ENCODE measurements at regions not wholly inside any gene's neighbourhood (a gene's known extent, or its start where the extent isn't known, plus 50 kb on each side); places are given as distances from the start of the nearest gene placed in this dataset.
"Not testable (repeated sequence)": the region's sequence is repeated elsewhere in the genome, so short reads cannot be mapped to it uniquely, and the experiment has no call there.

DNA sequence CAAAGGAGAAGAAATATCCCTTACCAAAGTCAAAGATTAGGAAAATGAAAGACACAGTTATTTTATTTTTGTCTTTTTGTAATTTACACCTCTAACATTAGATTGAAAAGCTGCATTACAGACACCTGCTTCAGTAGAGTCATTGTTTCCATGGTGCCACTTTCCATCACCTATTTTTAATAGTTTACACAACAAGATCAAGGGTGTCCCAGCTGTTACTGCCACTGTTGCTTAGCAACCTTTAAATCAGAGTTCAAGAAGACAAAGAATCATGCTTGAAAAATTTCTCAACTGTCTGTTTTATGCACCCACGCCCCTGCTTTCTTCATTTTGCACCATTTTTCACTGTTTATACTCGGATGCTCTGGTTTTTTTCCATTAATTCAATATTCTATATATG lies 668.2 kb upstream of the GJE1 start:
- no peak overlapping the region for H3K27ac ChIP-seq
- H3K4me3 ChIP-seq: no peak overlapping the region
- peaks cover 0 to 17% (median 0%) of the 10 kb centered on the region in 3 donors for H3K4me1 ChIP-seq
- no peaks in the 10 kb centered on the region for H3K9me3 ChIP-seq
- TF ChIP-seq, protein P1, sequence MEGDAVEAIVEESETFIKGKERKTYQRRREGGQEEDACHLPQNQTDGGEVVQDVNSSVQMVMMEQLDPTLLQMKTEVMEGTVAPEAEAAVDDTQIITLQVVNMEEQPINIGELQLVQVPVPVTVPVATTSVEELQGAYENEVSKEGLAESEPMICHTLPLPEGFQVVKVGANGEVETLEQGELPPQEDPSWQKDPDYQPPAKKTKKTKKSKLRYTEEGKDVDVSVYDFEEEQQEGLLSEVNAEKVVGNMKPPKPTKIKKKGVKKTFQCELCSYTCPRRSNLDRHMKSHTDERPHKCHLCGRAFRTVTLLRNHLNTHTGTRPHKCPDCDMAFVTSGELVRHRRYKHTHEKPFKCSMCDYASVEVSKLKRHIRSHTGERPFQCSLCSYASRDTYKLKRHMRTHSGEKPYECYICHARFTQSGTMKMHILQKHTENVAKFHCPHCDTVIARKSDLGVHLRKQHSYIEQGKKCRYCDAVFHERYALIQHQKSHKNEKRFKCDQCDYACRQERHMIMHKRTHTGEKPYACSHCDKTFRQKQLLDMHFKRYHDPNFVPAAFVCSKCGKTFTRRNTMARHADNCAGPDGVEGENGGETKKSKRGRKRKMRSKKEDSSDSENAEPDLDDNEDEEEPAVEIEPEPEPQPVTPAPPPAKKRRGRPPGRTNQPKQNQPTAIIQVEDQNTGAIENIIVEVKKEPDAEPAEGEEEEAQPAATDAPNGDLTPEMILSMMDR (IDR thresholded peaks at IDR 0.05): no peak
- TF ChIP-seq POLR2A (IDR thresholded peaks at IDR 0.05): no peak
- no peaks in the 10 kb centered on the region for H3K27me3 ChIP-seq
- WGBS, 2 donors: 38 to 40% methylated on average over 2 of the region's 2 CpGs
- no peaks in the 10 kb centered on the region for H3K36me3 ChIP-seq
- intact Hi-C loops (cut with DNase I): no loop called here
- no peak for DNase-seq

DNA sequence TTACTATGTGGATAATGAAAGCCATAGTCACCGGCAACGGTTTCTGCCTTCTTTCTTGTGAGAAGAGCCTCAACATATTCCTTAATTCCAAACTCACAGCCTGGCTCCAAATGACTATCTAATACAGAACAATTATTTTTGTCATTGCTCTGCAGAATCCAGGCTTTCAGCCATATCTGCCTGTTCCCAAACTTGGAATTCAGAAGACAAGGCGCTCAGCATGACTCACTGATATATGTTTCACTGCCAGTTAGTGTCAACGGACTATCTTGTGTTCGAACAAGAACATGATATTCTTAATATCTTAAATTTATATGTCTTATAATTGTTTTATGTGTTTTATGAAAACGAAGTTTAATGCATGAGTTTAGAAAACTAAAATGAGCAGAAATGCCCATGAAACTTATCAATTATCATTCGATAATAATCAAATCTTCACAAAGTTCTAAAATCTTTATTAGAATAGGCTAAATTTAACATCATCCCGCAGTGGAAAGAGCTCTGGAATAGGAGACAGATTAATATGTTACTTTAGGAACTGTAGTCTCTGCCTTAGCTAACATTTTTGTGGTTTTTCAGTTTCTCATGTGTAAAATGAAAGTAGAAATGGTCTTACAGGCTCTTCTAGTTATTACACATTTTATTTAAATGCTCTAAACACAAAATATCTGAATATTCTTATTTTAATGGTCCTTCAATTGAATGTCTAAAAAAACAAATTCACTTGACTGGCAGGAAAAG lies 669.3 kb upstream of the GJE1 start:
- WGBS, 2 donors: 66 to 71% methylated on average over 8 of the region's 8 CpGs
- no peak for DNase-seq
- no peak overlapping the region for H3K27ac ChIP-seq
- H3K36me3 ChIP-seq: no peaks in the 10 kb centered on the region
- no peaks in the 10 kb centered on the region for H3K9me3 ChIP-seq
- H3K27me3 ChIP-seq: no peaks in the 10 kb centered on the region
- peaks cover 0 to 17% (median 0%) of the 10 kb centered on the region in 3 donors for H3K4me1 ChIP-seq
- TF ChIP-seq, protein P1 (IDR thresholded peaks at IDR 0.05): no peak
- no peak for TF ChIP-seq POLR2A (IDR thresholded peaks at IDR 0.05)
- no peak overlapping the region for H3K4me3 ChIP-seq
- intact Hi-C loops (cut with DNase I): no loop called here

DNA sequence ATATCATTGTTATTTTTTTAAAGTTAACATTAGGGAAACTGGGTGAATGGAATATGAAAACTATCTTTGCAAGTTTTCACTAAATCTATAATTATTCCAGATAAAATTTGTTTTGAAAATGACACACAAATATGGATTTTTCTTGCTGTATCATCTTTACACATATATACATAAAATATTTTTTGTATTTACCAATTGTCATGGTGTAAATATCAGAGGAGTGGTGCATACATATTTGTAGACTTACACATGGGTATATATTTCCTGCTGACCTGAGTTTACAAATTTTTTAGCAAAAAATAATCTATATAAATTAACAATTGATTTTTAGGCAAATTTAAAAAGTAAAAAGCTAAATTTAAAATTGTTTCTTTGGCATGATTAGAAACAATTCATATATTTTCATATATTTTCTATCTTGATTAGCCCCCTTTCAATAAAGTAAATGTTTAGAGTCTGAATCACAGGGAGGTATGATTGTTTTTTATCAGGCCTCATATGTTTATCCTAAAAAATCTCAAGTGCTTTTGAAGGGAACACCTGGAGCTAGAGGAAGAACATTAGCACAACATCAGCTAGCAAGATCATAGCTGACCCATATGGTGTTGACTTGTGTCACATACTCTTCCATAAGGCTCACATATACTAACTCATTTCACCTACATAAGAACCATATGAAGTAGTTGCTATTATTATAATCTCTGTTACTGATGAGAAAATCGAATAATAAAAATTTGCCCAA lies 671.8 kb upstream of the GJE1 start:
- Histone ChIP-seq H3K27me3 (no peaks in the 10 kb centered on the region), H3K4me3 (no peak overlapping the region), H3K27ac (no peak overlapping the region), H3K36me3 (no peaks in the 10 kb centered on the region), H3K9me3 (no peaks in the 10 kb centered on the region), H3K4me1 (peaks cover 0 to 5% (median 0%) of the 10 kb centered on the region in 3 donors)
- intact Hi-C loops (cut with DNase I): no loop called here
- DNase-seq: no peak
- WGBS, 2 donors: 89 to 91% methylated on average over 1 of the region's 1 CpG
- TF ChIP-seq, protein P1 (IDR thresholded peaks at IDR 0.05): no peak
- no peak for TF ChIP-seq POLR2A (IDR thresholded peaks at IDR 0.05)

DNA sequence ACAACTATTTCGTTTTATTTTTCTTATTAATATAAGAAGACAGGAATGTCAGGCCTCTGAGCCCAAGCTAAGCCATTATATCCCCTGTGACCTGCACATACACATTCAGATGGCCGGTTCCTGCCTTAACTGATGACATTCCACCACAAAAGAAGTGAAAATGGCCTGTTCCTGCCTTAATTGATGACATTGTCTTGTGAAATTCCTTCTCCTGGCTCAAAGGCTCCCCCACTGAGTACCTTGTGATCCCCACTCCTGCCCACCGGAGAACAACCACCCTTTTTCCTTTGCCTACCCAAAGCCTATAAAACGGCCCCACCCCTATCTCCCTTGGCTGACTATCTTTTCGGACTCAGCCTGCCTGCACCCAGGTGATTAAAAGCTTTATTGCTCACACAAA lies 672.5 kb upstream of the GJE1 start:
- DNase-seq; H3K4me1 ChIP-seq; H3K4me3 ChIP-seq; H3K27ac ChIP-seq; intact Hi-C loops (cut with DNase I); H3K9me3 ChIP-seq; H3K36me3 ChIP-seq; H3K27me3 ChIP-seq: not testable (repeated sequence)
- 76 to 78% methylated on average over 5 of the region's 5 CpGs for WGBS, 2 donors

DNA sequence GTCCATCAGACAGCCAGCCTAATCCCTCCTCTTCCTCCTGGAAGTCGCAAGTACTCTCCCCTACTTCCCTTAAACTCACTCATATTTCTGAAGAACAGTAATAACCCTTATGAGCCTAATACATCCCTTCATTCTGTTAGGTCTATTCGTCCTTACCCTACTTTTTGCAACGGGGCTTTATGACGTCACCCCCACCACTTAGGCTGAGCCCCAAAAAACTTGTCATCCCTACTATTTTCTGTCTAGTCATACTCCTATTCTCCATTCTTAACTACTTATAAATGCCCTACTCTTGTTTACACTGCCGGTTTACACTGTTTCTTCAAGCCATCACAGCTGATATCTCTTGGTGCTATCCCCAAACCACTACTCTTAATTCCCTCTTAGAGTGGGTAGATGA lies 674.7 kb upstream of the GJE1 start:
- H3K9me3 ChIP-seq; H3K4me1 ChIP-seq; H3K27me3 ChIP-seq; DNase-seq; H3K4me3 ChIP-seq; H3K27ac ChIP-seq; intact Hi-C loops (cut with DNase I); H3K36me3 ChIP-seq: not testable (repeated sequence)
- WGBS, 2 donors: 82 to 96% methylated on average over 5 of the region's 5 CpGs

DNA sequence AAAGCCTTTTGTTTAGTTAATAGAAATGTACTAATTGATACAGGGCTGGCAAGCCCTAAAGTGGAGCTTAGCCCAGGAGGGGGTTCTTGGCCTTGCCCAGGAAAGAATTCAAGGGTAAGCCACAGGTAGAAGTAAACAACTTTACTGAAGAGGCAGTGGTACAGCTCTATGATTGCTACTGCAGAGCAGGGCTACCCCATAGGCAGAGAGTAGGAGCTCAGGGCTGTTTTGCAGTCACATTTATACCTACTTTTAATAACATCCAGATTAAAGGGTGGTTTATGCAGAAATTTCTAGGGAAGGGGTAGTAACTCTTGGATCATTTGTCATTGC lies 680.4 kb upstream of the GJE1 start:
- no peaks in the 10 kb centered on the region for H3K36me3 ChIP-seq
- TF ChIP-seq, protein P1 (IDR thresholded peaks at IDR 0.05): no peak
- TF ChIP-seq POLR2A (IDR thresholded peaks at IDR 0.05): no peak
- no peak overlapping the region for H3K4me3 ChIP-seq
- no peak overlapping the region for H3K27ac ChIP-seq
- no peaks in the 10 kb centered on the region for H3K4me1 ChIP-seq
- no peak for DNase-seq
- H3K27me3 ChIP-seq: no peaks in the 10 kb centered on the region
- intact Hi-C loops (cut with DNase I): no loop called here
- no peaks in the 10 kb centered on the region for H3K9me3 ChIP-seq
